BLaER1 treated with 17β-estradiol and CSF1 and Interleukin-3, amounts not matched to agents 10 nM and 100 nM (cell line): ENCODE measurements at regions not wholly inside any gene's neighbourhood (a gene's known extent, or its start where the extent isn't known, plus 50 kb on each side); places are given as distances from the start of the nearest gene placed in this dataset.

Source experiments
- H3K27ac ChIP-seq, 11 experiments: shearing (Covaris generic); formaldehyde crosslinking; 2 replicates each; pipeline ENCODE4 v1.8.1; 2022
- H3K27me3 ChIP-seq, 11 experiments: shearing (Covaris generic); formaldehyde crosslinking; 2 replicates each; pipeline ENCODE4 v1.8.1; 2022
- H3K36me3 ChIP-seq, 11 experiments: shearing (Covaris generic); formaldehyde crosslinking; 2 replicates each; pipeline ENCODE4 v1.8.1; 2022
- H3K4me1 ChIP-seq, 10 experiments: shearing (Covaris generic); formaldehyde crosslinking; 2 replicates each; pipeline ENCODE4 v1.8.1; 2022
- H3K4me2 ChIP-seq, 11 experiments: shearing (Covaris generic); formaldehyde crosslinking; 2 replicates each; pipeline ENCODE4 v1.8.1; 2022
- H3K4me3 ChIP-seq, 10 experiments: shearing (Covaris generic); formaldehyde crosslinking; 2 replicates each; pipeline ENCODE4 v1.8.1; 2022
- H3K9ac ChIP-seq, 11 experiments: shearing (Covaris generic); formaldehyde crosslinking; 2 replicates each; pipeline ENCODE4 v1.8.1; 2022
- H3K9me3 ChIP-seq, 11 experiments: shearing (Covaris generic); formaldehyde crosslinking; replicated peaks in 1 of 11; 2 replicates each; pipeline ENCODE4 v1.8.1; 2022
- H4K20me1 ChIP-seq, 11 experiments: shearing (Covaris generic); formaldehyde crosslinking; 2 replicates each; pipeline ENCODE4 v1.8.1; 2022
- Cebpa-rat ChIP-seq, 11 experiments: shearing (Covaris generic); IDR thresholded peaks; 2 replicates each; pipeline ENCODE4 v1.8.1; 2022

- Histone ChIP-seq H3K4me1 (peaks cover 10 to 30% (median 26%) of the 10 kb centered on the region in 10 experiments), H4K20me1 (no peaks in the 10 kb centered on the region), H3K27ac (no peak overlapping the region), H3K9ac (no peak overlapping the region), H3K27me3 (no peaks in the 10 kb centered on the region), H3K4me3 (no peak overlapping the region), H3K36me3 (no peaks in the 10 kb centered on the region), H3K9me3 (peaks cover 0 to 5% (median 0%) of the 10 kb centered on the region in 11 experiments; a peak in 1 of 22 replicates), H3K4me2 (peak overlapping the region in 3 of 11 experiments; percentile 6 to 28 (median 24); a peak in 2 of 22 replicates)
- TF ChIP-seq Cebpa-rat (IDR thresholded peaks at IDR 0.05) = no peak
These were observed 191.2 kb upstream of the DIO3 start for GRCh38 chr14:101369916-101370592.

GRCh38 chr14:101370593-101371569 is 190.4 kb upstream of the DIO3 start:
- Histone ChIP-seq H3K27ac (no peak overlapping the region), H4K20me1 (no peaks in the 10 kb centered on the region), H3K9me3 (peaks cover 0 to 2% (median 0%) of the 10 kb centered on the region in 11 experiments; a peak in 1 of 22 replicates), H3K4me1 (peaks cover 2 to 22% (median 17%) of the 10 kb centered on the region in 10 experiments), H3K9ac (no peak overlapping the region), H3K4me2 (no peak overlapping the region), H3K27me3 (no peaks in the 10 kb centered on the region), H3K36me3 (no peaks in the 10 kb centered on the region), H3K4me3 (no peak overlapping the region)
- TF ChIP-seq Cebpa-rat (IDR thresholded peaks at IDR 0.05) = no peak

- no peaks in the 10 kb centered on the region for H4K20me1 ChIP-seq
- H3K27ac ChIP-seq = no peak overlapping the region
- TF ChIP-seq Cebpa-rat (IDR thresholded peaks at IDR 0.05) = no peak
- no peak overlapping the region for H3K4me3 ChIP-seq
- H3K27me3 ChIP-seq = no peaks in the 10 kb centered on the region
- H3K4me2 ChIP-seq = no peak overlapping the region
- H3K36me3 ChIP-seq = no peaks in the 10 kb centered on the region
- H3K4me1 ChIP-seq = peaks cover 0 to 9% (median 5%) of the 10 kb centered on the region in 10 experiments; a peak in 14 of 20 replicates
- no peak overlapping the region for H3K9ac ChIP-seq
- H3K9me3 ChIP-seq = no peaks in the 10 kb centered on the region
These were observed 189.2 kb upstream of the DIO3 start for GRCh38 chr14:101371799-101372793.

GRCh38 chr14:101372894-101373620 is 188.2 kb upstream of the DIO3 start:
- no peaks in the 10 kb centered on the region for H3K27me3 ChIP-seq
- no peaks in the 10 kb centered on the region for H4K20me1 ChIP-seq
- H3K4me3 ChIP-seq = no peak overlapping the region
- H3K36me3 ChIP-seq = no peaks in the 10 kb centered on the region
- H3K4me1 ChIP-seq = peaks cover 0 to 3% (median 0%) of the 10 kb centered on the region in 10 experiments; a peak in 1 of 20 replicates
- H3K27ac ChIP-seq = no peak overlapping the region; a peak in 1 of 22 replicates
- H3K9me3 ChIP-seq = no peaks in the 10 kb centered on the region
- no peak overlapping the region for H3K4me2 ChIP-seq
- TF ChIP-seq Cebpa-rat (IDR thresholded peaks at IDR 0.05) = no peak
- H3K9ac ChIP-seq = no peak overlapping the region

GRCh38 chr14:101373690-101374295 is 187.5 kb upstream of the DIO3 start:
- Histone ChIP-seq H3K9ac (no peak overlapping the region), H3K4me1 (no peaks in the 10 kb centered on the region), H4K20me1 (no peaks in the 10 kb centered on the region), H3K9me3 (no peaks in the 10 kb centered on the region), H3K27ac (no peak overlapping the region), H3K36me3 (no peaks in the 10 kb centered on the region), H3K4me3 (no peak overlapping the region), H3K4me2 (no peak overlapping the region), H3K27me3 (no peaks in the 10 kb centered on the region)
- no peak for TF ChIP-seq Cebpa-rat (IDR thresholded peaks at IDR 0.05)

GRCh38 chr14:101374373-101375338 is 186.6 kb upstream of the DIO3 start:
- H3K9me3 ChIP-seq = peaks cover 0 to 8% (median 5%) of the 10 kb centered on the region in 11 experiments; a peak in 19 of 22 replicates
- H3K4me3 ChIP-seq = no peak overlapping the region

GRCh38 chr14:101377069-101377468 is 184.2 kb upstream of the DIO3 start:
- H3K4me3 ChIP-seq = no peak overlapping the region
- no peak for TF ChIP-seq Cebpa-rat (IDR thresholded peaks at IDR 0.05)

More at GRCh38 chr14:101374373-101375338, 186.6 kb upstream of the DIO3 start:
- no peak for TF ChIP-seq Cebpa-rat (IDR thresholded peaks at IDR 0.05)
- no peaks in the 10 kb centered on the region for H4K20me1 ChIP-seq
- H3K27me3 ChIP-seq = no peaks in the 10 kb centered on the region
- H3K4me2 ChIP-seq = no peak overlapping the region
- no peak overlapping the region for H3K27ac ChIP-seq
- H3K36me3 ChIP-seq = no peaks in the 10 kb centered on the region
- H3K9ac ChIP-seq = no peak overlapping the region
- H3K4me1 ChIP-seq = no peaks in the 10 kb centered on the region

More at GRCh38 chr14:101377069-101377468, 184.2 kb upstream of the DIO3 start:
- Histone ChIP-seq H3K27ac (no peak overlapping the region), H3K27me3 (no peaks in the 10 kb centered on the region), H3K4me1 (no peaks in the 10 kb centered on the region), H3K9ac (no peak overlapping the region), H3K9me3 (peaks cover 10 to 24% (median 18%) of the 10 kb centered on the region in 11 experiments), H4K20me1 (no peaks in the 10 kb centered on the region), H3K36me3 (no peaks in the 10 kb centered on the region), H3K4me2 (no peak overlapping the region)
